VCaP (cell line): ENCODE measurements at regions not wholly inside any gene's neighbourhood (a gene's known extent, or its start where the extent isn't known, plus 50 kb on each side); places are given as distances from the start of the nearest gene placed in this dataset.
"Not testable (repeated sequence)": the region's sequence is repeated elsewhere in the genome, so short reads cannot be mapped to it uniquely, and the experiment has no call there.

Experiments used
- H3K27ac ChIP-seq: fragments of 450-650 bp; 2 replicates; pipeline ENCODE4 v1.5.1; 2017
- TF ChIP-seq, protein P1 (sequence below): fragments of 450-650 bp; conservative IDR thresholded peaks from 2 replicates; pipeline ENCODE4 v1.5.1; 2017; ENCODE audit warnings: mild to moderate bottlenecking, moderate library complexity

DNA sequence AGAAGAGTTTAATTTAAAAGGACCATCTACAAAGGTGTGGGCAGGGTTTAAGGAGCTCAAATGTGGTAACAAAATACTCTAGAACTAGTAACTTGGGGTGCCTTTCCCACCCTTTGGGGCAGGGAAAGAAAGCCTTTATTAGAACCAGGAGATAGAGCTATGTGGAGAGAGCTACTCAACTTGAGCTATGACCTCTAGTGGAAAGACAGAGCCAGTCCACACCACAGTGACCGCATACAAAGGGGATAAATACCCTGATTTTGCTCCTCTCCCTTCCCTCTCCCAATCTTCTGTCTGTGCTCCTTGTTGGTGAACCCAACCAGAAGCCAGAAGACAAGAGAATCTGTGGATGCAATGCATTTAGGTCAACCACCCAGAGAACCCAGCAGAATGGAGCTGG, 54.4 kb upstream of the JAK1 start:
- TF ChIP-seq, protein P1, sequence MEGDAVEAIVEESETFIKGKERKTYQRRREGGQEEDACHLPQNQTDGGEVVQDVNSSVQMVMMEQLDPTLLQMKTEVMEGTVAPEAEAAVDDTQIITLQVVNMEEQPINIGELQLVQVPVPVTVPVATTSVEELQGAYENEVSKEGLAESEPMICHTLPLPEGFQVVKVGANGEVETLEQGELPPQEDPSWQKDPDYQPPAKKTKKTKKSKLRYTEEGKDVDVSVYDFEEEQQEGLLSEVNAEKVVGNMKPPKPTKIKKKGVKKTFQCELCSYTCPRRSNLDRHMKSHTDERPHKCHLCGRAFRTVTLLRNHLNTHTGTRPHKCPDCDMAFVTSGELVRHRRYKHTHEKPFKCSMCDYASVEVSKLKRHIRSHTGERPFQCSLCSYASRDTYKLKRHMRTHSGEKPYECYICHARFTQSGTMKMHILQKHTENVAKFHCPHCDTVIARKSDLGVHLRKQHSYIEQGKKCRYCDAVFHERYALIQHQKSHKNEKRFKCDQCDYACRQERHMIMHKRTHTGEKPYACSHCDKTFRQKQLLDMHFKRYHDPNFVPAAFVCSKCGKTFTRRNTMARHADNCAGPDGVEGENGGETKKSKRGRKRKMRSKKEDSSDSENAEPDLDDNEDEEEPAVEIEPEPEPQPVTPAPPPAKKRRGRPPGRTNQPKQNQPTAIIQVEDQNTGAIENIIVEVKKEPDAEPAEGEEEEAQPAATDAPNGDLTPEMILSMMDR, result peak; percentile 65
- H3K27ac ChIP-seq, result no peak overlapping the region

- no peak overlapping the region for H3K27ac ChIP-seq
- TF ChIP-seq, protein P1, result no peak
These were observed 55.4 kb upstream of the JAK1 start for GRCh38 chr1:65021795-65022194.

DNA sequence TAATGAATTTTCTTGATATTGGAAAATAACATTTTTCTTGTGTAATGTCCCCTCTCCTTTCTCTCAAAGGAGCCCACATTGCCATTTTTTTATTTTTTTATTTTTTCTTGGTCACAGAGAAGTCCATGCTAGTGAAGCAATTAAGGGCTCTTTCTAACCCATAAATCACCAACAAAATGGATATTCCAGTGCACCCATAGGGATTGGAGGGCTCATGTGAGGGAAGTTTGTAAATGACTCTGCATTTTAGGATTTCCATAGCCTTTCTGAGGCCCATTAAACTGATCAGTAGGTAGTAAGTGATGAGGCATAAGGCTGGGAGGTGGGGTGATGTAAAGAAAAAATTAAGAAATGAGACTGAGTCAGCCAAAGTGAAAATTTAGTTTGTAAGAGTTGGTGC, 55.9 kb upstream of the JAK1 start:
- H3K27ac ChIP-seq, result no peak overlapping the region
- TF ChIP-seq, protein P1, result no peak

DNA sequence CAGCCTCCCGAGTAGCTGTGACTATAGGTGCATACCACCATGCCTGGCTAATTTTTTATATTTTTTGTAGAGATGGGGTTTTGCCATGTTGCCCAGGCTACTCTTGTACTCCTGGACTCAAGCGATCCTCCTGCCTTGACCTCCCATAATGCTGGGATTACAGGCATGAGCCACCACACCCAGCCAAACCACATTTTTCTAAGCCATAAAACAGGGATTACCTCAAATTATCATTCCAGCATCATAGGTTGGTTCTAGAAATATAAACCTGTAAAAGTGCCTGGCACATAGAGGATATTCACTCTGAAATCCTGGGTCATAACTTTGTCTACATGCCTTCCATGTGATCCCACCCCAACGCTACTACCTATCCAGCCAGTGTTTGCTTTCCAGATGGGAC, 59.4 kb upstream of the JAK1 start:
- TF ChIP-seq, protein P1, result no peak
- no peak overlapping the region for H3K27ac ChIP-seq

DNA sequence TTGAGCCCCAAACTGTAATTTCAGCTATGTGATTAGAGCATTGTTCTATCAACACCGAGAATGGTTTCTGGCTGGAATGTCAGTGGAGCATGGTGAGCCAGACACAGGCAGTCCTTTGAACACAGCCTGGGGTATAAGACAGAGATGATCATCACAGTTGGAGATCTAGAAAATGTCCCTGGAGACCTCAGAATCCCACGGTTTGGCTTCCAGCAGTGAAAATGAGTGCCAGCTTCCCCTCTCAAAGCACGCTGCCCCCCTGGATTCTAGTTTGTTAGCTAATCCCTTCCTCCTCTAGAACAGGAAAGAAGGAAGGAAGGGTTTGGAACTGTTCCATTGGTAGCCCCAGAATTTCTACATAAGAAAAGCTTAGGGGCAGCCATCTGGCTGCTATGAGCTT, 59.9 kb upstream of the JAK1 start:
- TF ChIP-seq, protein P1, result no peak
- no peak overlapping the region for H3K27ac ChIP-seq

- H3K27ac ChIP-seq, result no peak overlapping the region
- TF ChIP-seq, protein P1, result no peak
These were observed 61.5 kb upstream of the JAK1 start for GRCh38 chr1:65027666-65028358.

GRCh38 chr1:65029434-65029833, 63.1 kb upstream of the JAK1 start:
- H3K27ac ChIP-seq, result not testable (repeated sequence)

DNA sequence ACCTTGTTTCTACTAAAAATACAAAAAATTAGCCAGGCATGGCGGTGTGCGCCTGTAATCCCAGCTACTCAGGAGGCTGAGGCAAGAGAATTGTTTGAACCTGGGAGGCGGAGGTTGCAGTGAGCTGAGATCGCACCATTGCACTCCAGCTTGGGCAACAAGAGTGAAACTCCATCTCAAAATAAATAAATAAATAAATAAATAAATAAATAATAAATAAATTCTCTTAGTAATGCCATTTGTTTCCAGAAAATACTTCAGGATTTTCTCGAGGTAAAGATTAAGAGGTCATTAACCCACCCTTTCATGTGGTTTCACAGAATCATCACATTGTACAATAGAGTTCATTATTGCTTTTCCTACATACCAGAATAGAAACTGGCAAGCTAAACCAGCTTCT, 68.5 kb upstream of the JAK1 start:
- not testable (repeated sequence) for H3K27ac ChIP-seq

- no peak overlapping the region for H3K27ac ChIP-seq
- TF ChIP-seq, protein P1, result no peak
These were observed 70.3 kb upstream of the JAK1 start for GRCh38 chr1:65036570-65037051.
